NCI-H1048 (cell line): ENCODE measurements at regions not wholly inside any gene's neighbourhood (a gene's known extent, or its start where the extent isn't known, plus 50 kb on each side); places are given as distances from the start of the nearest gene placed in this dataset.
"Not testable (repeated sequence)": the region's sequence is repeated elsewhere in the genome, so short reads cannot be mapped to it uniquely, and the experiment has no call there.

Source experiments
- DNase-seq: peaks from one replicate; lab custom pipeline; 2025; lab: John Stamatoyannopoulos, UW

DNA sequence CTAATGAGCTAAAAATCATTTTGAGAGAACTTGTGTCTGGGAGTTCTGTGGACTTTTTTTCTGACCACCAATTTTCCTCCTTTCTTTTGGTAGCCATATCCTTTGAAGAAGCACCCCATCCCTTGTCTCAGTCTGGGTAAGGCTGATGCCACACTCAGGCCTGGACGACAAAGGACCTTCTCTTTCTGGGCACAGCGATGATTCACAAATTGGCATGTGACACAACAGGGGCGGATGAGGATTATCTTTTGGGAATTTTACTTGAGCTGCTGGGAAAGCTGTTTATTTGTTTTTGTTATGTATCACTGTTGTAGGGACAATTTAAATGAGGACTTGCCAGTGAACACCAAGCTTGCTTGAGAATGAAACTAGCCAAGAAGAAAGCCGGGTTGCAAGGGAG lies 233.4 kb upstream of the HAND2 start:
- no peak for DNase-seq

DNA sequence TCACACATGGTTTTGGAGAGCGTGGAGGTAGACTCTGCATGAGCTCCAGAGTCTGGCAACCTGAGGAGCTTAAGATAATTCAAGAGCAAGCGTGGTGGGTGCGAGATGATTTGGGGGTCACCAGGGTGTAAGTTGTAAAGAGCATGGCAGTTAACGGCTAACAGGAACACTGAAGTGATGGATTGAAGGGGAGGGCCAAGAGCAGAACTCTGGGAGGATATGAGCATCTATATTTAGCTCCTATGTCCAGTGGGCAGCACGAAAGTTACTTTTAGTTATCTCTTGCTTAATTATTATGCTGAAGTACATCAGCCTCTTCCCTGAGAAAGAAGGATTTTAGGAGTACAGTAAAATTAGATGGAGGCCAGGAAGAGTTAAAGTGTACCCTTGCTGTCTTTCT lies 231.9 kb upstream of the HAND2 start:
- no peak for DNase-seq

DNA sequence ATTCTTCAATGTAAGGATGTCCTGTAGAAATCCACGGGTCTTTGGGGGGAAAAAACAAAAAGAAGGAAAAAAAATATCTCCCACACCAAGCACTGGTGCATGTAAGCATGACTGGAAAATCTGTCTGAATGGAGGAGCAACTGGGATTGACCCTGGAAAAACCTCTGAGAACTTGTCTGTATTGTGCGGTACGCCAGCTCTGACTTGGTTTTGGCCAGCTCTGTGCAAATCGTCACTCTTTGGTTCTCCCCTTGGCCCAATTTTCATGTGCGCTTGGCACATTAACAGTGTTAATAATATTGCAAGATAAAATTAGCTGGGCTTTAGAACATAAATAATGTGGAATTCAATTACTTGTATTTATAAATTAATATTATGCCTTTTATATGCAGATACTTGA lies 231.2 kb upstream of the HAND2 start:
- DNase-seq: no peak

DNA sequence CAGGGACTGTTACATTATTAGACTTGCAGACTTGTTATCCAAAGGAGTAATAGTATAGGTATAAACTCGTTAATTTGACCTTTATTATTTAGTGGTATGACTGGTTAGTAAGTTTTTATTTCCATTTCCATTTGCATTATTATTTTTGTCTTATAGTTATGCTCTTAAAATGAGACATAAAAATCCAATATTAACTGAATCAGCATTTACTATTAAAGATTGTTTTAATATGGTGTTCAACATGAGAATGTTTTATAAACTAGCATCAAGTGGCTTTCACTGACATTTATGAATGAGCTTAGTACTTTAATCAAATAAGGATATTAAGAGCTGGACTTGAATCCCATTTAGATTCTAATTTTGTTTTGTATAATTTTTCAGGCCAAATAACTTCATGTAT lies 228.1 kb upstream of the HAND2 start:
- no peak for DNase-seq

DNA sequence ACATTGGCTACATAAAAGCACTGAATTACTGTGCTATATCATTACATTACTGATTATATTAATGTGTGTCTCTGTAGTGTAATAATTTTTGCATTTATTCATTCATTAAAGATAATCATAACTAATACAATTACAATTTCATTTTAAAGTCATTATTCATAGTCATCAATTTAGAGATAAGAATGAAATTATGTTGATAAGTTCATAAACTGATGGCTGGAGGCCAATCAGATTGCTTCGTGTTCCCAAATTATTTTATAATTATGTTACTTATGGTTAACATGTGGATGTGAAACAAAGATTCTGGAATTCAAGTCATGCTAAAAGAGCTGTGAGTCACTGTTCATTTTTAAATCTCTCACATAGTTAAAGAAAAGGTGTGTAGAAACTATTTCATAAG lies 223.4 kb upstream of the HAND2 start:
- no peak for DNase-seq

DNA sequence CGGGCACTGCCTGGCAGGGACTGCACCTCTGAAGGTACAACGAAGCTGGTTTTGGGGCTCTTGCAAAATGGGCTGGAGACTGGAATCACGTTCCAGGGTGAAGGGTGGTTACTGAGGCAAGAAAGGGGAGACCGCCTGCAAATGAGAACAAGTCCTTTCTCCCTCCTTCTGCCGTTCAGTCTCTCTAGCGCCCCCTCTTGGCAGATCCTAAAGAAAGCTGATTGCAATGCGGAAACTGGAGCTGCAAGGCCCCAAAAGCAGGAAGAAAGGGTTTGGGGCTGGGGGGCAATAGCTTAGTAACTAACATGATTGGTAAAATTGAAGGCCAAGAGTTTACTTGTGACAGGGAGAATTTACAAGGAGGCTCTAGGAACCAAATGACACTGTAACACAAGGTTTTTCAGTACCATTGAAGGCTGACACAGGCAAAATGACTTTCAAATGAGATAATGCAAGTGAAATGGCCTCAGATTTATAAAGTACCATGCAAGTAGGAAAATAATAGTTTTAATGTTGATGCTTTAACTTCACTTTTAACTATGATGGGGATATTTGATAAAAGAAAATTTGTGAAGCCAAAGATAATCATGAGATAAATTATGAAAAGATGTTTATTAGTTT lies 222.7 kb upstream of the HAND2 start:
- no peak for DNase-seq

DNA sequence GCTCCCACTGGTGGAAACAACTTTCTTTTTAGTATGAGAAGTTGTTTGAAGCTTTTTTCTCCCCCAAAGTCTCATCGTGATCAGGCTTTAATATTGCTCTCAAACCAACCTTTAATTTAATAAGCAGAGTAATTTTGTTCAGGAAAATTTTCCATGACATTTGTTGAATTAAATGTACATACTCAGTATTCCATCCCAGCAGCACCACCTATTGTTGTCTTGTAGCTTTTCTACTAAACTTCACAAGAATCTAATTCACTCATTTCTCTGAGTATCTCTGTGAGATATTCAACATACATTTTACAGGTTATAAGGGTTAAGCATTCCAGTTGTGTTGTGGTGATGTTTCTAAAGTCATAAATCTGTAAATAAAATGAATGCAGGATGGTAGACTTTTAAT lies 218.3 kb upstream of the HAND2 start:
- no peak for DNase-seq

DNA sequence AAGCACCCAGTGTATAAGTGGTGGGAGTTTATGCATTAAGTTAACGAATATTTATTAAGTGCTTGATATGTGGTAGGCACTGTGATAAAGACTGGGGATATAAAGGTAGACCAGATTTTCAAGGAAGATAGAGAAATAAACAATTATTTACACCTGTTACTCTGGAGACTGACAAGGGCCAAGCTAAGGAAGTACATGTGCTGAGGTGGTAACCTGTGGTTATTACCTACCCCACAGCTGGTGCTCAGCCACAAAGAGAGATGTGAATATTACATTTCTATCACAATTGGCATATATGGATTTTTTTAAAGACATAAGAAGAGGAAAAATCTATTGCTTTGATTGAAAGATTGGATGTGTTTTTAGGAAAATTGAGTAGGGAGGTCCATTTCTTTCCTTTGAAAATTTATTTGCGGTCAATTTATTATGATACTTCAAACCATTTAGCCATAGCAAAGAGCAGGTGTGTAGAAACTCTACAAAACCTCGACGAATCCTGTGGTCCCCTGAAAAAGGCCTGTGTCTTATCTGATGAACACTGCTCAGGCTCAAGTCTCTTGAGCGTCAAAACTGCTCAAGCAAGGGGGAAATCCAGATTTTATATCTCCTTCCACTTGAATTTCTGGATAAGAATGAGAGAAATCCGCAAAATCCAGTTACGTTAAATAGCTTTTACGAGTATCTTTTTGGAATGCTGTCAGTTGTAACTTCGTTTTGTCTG lies 217.7 kb upstream of the HAND2 start:
- no peak for DNase-seq

DNA sequence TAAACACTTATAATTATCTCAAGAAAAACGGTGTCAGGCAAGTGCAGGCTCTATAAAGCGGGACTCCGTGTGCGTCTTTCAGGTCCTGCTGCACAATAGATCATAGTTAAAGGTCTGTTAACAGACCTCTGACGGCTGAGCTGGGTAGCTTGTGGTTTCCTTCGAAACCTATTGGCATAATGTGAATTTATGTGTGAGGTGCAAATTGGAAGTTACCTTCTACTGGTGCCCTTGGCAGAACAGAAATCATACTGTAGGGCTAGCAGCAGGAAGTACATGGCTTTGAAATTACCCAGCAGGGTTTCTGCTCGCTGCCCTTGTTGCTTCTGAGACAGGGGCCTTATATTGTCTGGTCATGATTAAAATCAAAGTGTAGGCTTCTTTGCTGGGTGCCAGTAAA lies 216.4 kb upstream of the HAND2 start:
- no peak for DNase-seq

DNA sequence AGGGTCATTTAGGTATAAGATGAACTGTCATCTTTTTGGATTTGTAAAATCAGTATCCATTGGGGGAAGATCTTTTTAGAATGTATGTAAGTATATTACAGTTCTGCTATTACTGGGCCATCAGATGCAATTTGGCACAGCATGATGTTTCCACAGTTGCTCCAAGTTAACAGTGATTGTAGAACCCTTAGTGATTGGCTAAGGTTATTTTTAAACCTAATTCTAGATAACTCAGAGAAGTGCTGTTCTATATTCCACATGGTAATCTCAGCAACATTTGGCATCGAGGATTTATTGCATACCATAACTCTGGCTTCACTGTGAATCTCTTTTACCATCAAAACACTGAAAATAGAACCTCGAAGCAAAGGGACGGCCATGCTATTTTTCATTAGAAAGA lies 215.7 kb upstream of the HAND2 start:
- DNase-seq: no peak

DNA sequence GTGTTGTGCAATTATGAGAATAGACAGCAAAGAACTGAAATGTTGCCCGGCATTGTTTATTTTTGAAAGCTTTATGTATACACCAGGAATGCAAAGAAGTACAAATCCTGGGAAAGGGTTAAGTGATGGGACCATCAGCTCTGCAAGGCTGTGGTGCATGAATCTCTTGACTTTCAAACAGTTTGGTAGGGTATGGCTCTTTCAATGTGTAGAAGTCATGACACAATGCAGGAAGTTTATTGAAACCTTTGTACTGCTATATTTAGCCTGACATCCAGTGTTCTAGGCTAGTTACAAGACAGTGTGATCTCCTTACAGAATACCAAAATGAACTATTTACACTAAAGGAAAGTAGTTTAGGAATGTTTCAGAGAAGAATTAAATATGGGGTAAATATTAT lies 206.8 kb upstream of the HAND2 start:
- no peak for DNase-seq

DNA sequence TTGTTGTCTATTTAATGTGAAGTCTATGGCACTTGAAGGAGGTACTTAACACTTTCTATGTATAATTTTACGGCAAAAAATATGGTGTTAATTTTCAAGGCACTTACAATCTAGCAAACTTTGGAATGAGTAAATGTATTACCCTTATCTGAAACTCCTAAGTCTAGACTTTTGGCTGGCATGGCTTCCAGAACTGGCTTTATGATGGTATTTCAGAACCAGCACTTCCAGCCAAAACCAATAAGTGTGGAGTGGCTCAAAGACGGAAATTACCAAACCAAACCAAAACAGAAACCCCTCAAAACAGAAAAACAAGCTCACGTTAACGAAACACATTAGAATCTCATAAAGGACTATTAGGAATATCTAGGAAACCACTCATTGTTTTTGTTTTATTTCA lies 205.6 kb upstream of the HAND2 start:
- no peak for DNase-seq

DNA sequence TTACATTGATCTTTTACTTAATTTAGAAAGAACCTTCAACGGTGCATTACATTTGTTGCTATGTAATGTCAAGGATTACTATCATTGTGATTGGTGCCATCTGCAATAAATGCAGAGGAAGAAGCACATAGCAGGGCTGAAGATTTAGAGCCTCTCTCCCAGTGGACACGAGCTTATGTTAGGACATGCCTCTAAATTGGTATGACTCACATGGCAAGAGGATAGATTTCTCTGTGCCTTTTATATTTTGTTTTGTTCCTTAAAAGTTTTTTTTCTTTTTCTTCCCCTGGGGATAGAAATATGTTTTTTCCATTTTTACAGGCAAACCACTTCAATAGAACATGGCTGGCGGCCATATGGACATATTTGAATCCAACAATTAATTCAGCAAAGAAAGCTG lies 205.0 kb upstream of the HAND2 start:
- no peak for DNase-seq

DNA sequence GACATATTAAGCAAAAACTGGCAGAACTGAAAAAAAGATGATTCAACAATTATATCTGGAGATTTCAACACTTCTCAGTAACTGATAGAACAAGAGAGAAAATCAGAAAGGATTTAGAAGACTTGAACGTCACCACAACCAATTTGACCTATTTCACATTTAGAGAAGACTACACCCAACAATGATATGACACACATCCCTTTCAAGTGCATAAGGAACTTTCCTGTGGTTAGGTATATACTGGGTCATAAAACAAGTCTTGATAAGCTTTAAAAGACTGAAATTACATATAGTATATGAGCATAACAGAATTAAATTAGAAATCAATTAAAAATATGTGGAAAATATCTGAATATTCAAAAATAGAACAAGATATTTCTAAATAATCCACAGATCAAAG lies 201.2 kb upstream of the HAND2 start:
- DNase-seq: no peak

DNA sequence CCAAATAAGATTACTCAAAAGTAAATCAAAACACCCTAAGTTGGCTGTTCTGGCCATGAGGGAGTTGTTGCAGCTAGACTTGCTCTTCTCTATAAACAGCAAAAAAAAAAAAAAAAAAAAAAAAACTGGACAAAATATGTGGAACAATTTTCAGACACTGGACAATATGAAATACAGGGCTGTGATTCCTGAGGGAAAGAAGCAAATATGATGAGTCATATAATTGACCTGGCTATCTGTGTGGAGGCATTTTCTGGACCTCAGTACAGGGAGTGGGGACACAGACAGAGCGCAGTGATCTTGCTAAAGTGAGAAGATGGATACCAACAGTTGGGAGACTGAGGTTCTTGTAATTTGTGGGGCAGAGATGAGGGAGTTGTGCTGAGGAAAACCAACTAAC lies 192.0 kb upstream of the HAND2 start:
- no peak for DNase-seq

DNA sequence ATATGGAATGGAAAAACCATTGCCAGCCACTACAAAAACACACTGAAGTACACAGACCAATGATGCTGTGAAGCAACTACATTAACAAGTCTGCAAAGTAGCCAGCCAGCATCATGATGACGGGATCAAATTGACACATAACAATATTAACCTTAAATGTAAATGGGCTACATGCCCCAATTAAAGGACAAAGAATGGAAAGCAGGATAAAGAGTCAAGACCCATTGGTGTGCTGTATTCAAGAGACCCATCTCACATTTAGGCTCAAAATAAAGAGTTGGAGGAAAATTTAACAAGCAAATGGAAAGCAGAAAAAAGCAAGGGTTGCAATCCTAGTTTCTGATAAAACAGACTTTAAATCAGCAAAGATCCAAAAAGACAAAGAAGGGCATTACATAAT lies 188.5 kb upstream of the HAND2 start:
- not testable (repeated sequence) for DNase-seq

DNA sequence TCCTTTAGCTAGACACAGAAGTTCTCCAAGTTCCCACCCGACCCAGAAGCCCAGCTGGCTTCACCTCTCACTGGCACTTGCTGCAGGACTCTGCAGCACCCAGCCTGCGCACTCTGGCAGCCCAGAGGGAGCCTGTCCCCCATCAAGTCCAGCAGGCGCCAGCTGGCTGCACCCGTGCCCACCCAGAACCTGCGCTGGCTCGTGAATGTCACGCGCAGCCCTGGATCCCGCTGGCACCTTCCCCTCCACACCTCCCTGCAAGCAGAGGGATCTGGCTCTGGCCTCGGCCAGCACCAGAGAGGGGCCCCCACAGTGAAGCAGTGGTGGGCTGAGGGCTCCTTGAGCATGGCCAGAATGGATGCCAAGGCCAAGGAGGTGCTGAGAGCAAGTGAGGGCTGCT lies 187.6 kb upstream of the HAND2 start:
- DNase-seq: no peak

DNA sequence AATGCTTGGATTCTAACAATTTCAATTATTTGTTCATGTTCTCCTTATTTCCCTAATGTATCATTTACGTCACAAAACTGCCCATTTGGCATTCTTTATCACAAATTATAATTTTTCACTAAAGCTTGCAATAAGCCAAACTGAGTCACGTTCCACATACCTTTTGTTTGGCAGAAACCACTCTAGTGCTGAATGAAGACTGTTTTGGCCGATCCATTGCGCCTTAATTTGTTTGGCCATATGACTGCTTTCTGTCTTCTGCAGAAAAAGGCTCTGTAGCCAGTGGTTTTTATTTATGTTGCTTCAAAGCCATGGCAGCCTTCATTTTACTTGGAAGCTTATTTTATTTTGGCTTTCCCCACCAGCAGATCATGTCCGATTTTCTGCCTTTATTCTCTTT lies 184.4 kb upstream of the HAND2 start:
- DNase-seq: no peak

DNA sequence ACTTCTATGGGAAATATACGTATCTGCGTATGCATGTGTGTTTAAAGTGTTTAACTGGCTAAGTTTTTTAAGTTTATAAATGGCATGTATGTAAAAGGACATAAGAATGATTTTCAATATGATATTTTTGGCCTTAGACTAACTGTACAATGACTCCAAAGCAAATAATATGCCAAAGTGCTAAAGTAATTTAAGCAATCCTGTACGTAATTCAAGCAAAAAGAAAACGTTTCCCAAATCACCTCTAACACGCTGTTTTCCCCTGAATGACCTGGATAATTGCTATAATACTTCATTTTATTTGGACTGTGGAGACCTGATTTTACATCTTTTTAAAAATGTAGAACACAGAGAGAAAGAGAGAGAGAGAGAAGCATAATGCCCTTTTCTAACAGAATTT lies 183.0 kb upstream of the HAND2 start:
- no peak for DNase-seq

DNA sequence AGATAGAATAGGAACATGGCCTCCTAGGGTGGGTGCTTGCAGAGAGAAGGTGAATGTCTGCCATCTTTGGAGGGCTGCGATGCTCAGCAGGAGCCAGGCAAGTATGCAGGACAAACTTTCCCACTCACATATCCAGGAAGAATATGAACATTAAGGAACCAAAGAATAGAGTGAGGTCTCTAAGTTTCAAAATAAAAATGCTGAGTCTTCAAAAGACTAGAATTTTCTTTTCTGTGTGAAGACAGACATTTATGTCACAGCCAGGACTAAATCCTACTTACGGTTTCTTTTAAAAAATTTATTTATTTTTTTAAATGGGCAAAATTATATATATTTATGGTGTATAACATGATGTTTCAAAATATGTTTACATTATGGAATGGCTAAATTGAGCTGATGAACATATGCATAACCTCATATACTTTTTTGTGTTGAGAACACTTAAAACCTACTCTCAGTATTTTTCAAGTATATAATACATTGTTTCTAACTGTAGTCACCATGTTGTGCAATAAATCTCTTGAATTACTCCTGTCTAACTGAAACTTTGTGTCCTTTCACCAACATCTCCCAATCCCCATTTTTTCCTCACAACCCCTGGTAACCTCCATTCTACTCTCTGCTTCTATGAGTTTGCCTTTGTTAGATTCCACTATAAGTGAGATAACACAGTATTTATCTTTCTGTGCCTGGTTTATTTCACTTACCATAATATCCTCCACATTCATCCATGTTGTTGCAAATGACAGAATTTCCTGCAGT lies 177.8 kb upstream of the HAND2 start:
- DNase-seq: no peak

DNA sequence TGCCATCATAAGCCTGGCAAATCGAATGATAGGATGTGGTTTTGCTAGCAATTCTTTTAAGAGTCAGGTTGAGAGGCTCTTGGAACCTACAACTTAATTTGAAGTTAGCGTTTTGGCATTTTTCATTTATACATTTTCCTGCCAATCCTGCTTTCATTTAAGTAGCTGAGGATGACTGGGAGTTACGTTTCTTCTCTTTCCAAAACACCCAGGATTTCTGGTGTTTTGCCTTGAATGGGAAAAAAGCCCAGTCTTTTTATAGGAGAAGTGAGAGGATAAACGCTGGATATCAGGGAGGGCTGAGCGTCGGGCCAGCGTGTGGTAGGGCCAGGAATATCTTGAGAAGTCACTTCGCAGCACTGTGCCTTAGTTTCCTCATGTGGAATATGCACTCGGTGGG lies 174.2 kb upstream of the HAND2 start:
- DNase-seq: no peak

DNA sequence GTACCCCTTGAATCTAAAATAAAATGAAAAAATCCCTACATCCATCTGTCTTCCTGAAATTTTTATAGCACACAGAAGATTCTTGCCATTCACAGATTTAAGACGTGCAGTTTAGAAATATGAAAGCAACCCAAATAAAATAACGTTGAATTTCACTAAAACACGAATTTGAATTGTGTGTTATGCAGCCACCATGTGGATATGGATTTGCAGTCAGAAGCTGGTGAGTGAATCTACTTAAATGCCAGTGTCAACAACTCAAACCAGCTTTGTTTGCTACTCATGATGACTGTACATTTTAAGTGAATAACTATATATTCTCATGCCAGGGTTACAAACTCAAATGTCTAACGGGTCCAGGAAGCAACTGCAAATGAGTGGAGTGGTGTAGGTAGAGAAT lies 173.0 kb upstream of the HAND2 start:
- no peak for DNase-seq

DNA sequence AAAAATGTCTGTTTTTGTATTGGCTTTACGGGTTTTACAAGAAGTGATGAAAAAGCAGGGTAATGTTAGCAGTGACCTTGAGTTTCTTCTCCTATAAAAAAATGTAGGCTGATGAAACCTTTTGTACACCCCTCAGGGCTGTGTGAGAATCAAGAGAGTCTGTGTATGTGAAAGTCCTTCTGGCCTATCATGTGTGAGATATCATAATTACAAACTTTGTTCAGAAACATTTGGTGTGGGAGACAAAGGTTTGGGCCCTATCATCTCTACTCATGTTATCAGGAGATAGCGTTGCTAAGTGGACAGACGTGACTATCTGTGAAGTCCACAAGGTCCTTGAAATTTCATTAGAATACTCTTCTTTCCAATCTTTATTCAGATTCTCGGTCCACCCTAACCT lies 170.6 kb upstream of the HAND2 start:
- no peak for DNase-seq
